ENCODE measurements at regions not wholly inside any gene's neighbourhood (a gene's known extent, or its start where the extent isn't known, plus 50 kb on each side); places are given as distances from the start of the nearest gene placed in this dataset.

DNA sequence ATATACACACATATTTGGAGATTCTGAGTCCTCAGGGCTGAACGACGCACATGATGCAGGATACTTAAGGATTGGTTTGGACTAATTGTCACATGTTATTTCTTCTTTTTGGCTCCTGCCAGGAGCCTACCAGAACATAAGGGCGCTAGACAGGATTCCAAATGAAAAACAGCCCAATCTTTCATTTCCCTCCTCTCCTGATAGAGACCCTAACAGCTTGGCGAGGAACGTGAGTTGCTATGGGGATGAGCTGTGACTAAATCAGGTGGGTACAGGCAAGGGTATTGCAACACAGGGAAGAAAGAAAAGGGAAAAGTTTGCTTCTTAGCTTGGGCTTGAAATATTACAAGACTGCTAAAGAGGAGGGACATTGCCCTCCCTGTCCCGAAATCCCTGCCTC is 109.9 kb downstream of the AIPL1 start:
- no peak for DNase-seq (ENCODE audit: low read depth in 3 of 3)

DNA sequence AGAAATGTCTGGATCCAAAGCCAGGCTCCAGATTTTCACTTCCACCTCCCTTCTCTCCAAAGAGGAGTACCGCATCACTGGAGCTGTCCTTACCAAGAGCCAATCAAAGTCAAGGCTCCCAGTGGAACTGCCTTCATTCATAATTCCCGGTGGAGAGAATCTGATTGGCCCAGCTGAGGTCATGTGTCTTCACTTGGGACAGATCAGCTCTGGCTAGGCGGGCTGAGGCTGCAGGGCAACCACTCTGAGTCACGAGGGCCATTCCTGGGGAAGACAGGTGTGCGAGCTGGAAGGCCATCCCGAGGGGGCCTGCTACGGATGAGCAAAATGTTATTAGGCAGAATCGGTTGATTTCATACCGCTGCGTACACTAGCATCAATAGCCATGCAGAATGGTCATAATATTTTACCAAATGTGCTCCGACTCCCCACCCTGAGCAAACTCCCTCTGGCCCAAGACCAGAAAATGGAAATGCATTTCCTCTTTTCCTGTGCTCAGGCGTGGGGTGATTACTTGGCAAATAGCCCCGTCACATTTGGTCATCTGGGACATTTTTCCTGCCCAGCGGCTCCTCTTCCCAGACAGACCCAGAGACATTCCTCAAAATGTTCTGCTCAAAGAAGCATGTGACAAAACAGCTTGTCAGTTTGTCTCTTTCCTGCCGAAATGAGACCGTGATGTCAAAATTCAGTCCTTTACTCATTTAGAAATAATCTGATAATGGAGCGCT is 111.1 kb downstream of the AIPL1 start:
- DNase-seq (ENCODE audit: low read depth in 3 of 3) = no peak

DNA sequence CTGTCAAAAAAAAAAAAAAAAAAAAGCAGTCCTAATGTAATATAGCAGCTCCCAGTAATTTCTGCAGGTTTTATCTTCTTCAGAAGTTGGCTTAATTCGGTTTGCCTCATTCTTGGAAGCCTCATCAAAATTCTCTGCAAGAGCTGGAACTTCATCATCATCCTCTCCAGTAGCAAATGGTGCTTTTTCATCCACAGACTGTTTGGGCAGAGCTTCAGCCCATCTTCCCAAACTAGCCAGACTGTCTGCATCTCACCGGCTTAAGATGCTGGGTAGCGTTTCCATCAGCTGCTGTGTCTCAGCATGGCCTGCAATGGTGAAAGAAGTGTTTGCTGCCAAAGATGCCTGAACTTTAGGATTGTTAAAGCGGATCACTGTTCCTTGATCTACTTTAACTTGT is 112.6 kb downstream of the AIPL1 start:
- no peak for DNase-seq (ENCODE audit: low read depth in 3 of 3)

DNA sequence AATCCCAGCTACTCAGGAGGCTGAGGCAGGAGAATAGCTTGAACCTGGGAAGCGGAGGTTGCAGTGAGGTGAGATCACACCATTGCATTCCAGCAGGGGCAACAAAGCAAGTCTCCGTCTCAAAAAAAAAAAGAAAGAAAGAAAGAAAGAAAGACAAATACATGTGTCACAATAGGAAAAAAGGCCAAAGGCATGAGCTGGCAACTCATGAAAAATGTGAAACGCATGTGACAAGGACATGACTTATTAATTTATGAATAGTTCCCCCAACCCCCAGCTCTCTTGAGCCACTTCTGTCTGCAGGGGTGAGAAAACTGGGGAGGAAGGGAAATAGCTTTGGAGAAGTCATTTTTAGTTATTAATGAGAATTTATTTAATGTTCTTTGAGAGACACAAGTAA is 120.6 kb downstream of the AIPL1 start:
- DNase-seq (ENCODE audit: low read depth in 3 of 3) = no peak

DNA sequence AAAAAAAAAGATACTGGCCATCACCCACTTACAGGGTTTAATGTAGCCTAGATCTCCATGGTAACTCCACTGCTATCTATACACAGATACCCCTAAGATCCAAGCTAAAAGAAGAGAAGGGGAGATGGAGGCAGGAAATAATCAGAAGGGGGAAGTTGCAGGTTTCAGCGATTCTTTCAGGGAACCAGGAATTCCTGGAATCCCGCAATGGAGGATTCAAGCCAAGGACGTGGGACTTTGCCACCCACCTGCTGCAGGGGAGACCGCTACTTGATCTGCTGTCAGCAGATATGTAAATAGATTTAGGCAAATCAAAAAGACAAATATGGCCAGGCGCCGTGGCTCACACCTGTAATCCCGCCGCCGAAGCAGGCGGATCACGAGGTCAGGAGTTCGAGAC is 121.1 kb downstream of the AIPL1 start:
- DNase-seq (ENCODE audit: low read depth in 3 of 3) = no peak

DNA sequence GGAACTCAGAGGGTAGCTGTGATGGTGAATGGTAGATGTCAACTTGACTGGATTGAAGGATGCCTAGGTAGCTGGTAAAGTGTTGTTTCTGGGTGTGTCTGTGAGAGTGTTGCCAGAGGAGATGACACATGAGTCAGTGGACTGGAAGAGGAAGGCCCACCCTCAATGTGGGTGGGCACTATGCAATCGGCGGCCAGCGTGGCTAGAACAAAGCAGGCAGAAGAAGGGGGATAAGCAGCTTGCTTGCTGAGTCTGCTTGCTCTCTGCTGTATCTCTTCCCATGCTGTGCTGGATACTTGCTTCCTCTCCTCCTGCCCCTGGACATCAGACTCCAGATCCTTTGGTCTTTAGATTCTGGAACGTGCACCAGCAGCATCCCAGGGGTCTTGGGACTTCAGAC is 128.1 kb downstream of the AIPL1 start:
- no peak for DNase-seq (ENCODE audit: low read depth in 3 of 3)

DNA sequence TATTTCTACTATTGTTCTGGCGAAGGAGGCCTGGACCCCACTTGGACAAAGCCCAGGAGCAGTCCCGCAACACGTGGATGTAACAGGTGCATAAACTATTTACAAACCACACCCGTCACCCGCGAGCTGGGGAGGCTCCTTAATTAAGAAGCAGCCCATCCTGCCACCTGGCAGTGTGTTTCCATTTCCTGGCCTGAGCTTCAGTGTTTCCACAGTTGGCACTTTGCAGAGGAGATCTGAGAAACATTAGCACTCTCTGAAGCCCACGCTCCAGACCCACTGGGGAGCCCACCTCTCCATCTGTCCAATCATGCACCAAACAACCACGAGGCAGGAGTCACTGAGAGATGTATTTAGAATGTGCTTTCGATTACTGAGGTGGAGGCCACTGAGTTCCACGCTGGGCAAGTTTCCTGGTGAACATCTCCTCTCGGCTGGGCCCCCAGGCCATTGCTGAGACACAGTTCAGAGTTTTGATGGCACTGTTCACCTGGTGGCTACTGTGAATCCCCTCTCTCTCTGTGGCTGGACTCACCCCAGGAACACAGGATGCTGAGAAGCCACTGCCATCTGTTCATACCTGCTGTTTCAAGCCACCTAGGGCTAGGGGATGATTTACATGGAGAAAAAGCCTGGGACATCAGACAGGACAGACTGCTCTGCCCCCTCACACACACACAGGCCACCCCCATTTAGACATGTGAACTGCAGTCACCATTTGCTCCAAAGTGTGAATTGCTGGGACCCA is 129.1 kb downstream of the AIPL1 start:
- DNase-seq (ENCODE audit: low read depth in 3 of 3) = no peak

DNA sequence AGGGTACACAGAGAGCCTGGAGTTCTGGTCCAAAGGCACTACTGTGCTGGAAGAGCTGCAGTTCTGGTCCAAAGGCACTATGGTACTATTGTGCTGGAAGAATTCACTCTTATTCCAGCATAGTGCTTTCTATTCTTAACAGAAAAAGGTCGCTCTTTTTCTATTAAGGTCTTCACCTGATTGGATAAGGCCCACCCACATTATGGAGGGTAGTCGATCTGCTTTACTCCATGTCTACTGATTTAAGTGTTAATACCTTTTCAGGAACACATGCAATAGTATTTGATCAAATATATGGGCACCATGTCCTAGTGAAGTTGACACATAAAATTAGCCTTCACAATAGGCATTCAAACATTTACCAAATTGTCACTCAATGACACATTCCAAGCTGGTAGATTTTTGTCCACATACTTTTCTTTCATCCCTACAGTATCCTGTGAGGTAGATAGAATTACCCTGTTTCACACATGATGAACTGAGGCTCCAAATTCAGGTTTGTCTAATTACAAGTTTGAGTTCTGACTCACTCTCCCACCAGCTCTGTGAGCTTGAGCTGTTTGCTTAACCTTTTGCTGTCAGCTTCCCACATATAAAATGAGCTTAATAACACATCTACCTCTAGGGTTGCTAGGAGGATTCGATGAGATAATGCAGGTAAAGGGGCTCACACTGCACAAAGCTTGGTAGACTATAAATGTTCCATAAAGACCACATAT is 129.9 kb downstream of the AIPL1 start:
- no peak for DNase-seq (ENCODE audit: low read depth in 3 of 3)

DNA sequence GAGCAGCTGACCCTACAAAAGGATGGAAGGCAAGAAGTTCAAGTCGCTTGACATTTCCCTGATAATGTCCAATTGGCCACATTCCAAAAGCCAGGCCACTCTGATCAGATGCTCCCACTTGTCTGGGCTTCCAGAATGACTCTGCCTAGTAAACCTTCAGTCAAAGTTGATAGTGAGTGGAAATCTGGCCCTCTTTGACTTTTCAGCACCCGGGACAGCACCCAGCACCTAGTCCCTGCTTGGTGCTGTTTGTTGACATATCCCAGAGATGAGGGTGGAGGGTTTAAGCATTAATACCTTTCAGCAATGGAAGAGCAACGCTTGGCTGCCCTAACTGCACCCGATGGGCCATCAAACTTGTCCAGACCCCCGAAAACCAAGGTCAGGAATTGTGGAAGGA is 131.3 kb downstream of the AIPL1 start:
- DNase-seq (ENCODE audit: low read depth in 3 of 3) = peak in 1 of 3 donors; percentile 2

DNA sequence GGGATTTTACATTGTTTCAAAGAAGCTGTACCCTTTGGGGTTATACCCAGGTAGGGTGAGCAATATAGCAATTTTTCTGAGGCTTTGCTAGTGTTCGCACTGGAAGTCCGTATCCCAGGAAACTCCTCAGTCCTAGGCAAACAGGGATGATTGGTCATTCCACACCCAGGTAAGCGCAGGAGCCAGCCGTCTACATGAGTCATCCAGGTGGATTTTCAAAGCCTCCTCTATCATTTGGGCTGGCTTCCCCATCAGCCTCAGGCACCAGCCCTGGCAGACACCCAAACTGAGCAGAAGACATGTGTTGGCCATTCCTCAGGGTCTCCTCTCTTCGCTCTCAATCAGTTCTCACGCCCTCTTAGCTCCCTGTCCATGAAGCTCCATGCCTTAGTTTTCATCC is 135.6 kb downstream of the AIPL1 start:
- DNase-seq (ENCODE audit: low read depth in 3 of 3) = no peak

DNA sequence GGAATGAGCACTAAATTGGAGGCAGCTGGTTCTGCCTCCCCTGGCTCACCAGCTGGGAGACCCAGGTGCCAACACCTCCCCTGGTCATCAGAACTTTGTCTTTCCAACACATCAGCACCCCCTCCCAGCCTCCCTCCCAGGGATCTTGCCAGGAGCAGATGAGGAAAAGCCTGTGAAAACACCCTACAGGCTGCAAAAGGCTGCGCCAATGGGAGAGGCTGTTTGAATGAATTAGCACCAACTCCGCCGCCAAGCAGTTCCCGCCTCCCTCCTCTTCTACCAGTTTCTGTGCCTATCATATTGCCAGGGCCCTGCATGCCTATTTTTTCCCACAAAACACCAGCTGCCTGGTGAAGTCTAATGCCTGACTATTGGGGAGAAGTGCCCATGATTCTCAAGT is 137.0 kb downstream of the AIPL1 start:
- DNase-seq (ENCODE audit: low read depth in 3 of 3) = no peak

DNA sequence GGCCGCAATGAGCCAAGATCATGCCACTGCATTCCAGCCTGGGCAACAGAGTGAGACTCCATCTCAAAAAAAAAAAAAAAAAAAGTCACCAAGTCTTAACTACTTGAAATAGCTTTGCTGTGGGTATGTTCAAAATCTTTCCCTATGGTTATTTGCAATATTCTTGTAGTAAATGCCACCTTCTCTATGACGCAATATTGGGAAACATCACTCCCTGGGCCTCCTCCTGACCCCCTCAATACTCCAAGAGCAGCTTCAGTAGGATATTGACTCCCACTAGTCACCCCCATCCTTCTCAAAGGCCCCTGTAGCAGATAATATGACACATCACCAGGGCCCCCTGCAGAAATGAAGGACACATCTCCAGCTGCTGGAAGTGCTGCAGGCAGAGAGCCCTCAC is 137.8 kb downstream of the AIPL1 start:
- no peak for DNase-seq (ENCODE audit: low read depth in 3 of 3)

DNA sequence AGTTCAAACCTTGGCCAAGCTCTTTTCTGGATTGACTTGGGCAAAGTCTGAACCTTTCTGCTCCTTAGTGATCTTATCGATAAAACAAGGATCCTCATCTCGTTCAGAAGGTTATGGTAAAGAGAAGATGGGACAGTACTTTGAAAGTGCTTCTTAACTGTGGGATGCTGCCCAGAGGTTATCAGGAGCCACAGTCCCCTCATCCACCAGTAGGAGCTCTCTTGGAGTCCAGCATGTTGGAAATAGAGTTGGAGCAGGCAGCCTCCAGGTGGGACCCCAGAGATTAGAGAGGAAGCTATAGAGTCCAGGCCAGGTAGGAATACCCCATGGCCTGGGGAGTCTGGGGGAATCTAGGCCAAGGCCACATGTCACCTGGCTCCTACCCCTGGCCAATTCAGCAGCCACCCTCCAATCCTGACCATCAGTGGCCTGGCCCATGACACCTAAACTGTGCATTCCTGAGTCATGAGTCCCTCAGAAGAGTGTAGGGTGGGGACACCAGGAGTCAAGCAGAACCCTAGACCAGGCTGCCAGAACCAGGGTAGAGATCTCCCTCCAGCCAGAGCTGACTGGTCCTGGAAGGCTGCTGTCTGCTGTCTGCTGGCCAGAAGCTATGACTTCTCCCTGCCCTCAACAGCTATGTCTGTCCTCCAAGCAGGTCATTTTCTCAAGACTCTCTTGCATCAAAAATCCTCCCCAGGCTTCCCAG is 144.3 kb downstream of the AIPL1 start:
- DNase-seq (ENCODE audit: low read depth in 3 of 3) = no peak

DNA sequence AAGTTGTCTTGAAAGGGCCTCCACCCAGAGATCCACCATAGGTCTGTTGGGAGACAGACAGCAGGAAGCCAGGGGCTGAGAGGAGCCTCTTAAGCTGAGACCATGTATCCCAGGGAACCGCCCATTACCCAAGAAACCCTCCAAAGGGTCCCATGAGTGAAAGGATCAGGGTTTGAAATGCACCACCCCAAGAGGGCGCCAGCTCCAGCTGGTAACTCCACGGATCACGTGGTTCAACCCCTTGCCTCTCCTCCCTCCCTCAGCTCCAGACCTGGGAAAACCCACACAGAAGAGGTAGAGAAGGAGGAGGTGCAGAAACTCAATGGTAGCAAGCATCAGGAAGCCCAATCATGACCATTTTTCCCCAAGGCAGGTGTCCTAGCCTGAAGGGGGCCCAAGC is 148.7 kb downstream of the AIPL1 start:
- no peak for DNase-seq (ENCODE audit: low read depth in 3 of 3)

DNA sequence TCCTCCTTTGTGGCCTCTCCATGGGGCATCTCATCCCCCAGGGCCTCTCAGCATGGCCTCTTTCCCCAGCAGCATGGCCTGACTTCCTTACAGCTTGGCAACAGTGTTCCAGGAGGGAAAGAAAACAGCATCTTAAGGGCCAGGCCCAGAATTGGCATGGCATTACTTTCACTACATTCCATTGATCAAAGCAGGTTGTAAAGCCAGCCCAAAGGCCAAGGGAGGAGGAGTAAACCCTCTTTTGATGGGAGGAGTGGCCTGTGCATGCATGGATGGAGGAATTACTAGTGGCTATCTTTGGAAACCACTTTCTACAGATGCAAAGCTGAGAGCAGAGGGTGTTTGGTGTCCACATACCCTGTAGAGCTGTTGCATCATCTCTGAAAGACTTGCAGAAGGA is 149.4 kb downstream of the AIPL1 start:
- no peak for DNase-seq (ENCODE audit: low read depth in 3 of 3)

DNA sequence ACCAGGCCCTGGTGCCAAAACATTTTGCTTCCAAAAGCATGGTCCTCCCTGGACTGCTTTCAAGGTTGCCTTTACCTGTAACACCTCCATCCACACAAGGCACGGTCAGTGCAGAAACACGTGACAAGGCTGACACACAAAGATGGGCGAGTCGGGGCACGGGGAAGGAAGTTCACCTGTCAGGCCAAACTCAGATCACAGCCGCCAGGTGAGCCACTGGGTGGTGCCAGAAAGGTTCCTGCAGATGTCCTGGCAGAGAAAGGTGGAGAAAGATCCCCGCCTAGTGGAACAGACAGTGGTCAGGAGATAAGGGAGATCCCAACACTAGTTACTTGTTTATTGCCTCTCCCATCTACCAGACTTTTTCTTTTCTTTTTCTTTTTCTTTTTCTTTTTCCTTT is 155.3 kb downstream of the AIPL1 start:
- DNase-seq (ENCODE audit: low read depth in 3 of 3) = no peak

DNA sequence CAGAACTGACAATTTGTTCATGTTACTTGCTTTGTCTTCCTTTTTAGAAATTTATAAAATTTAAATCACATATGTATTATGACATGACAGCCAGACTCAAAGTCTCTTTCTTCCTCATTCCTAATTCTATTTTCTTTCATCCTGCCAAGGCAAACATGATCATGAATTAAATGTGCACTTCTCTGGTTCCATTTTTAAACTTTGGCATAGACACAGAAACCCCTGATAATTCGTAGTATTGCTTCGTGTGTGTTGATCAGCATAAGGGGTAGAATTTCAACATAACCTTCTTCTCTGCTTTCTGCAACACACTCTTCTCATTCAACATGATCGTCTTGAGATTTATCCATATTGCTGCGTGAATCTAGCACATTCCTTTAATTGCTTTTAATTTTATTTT is 156.5 kb downstream of the AIPL1 start:
- no peak for DNase-seq (ENCODE audit: low read depth in 3 of 3)

DNA sequence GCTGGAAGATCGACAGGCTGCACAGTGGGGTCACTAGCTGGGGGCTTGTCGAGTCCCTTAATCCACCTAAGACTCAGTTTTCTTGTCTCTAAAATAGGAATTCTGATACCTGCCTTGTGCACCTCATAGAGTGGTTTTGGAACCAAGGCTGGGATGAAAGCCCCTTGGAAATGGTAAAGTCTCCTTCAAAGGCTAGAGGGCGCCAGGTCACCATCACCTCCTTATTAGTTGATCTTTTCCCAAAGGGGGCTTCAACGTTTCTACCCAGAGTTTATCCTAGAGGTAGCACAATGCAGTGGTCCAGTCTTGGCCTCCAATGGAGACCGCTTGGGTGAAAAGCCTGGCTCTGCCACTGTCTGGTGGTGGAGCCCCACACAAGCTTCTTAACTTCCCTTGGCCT is 158.2 kb downstream of the AIPL1 start:
- DNase-seq (ENCODE audit: low read depth in 3 of 3) = no peak

DNA sequence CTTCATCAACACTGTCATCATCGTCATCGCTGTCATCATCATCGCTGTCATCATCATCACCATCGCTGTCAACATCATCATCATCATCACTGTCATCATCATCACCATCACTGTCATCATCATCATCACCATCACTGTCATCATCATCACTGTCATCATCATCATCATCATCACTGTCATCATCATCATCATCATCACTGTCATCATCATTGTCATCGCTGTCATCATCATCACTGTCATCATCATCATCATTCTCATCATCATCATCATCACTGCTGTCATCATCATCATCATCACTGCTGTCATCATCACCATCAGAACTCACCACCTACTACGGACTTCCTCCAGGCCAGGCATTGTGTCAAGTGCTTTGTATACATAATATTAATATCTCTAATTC is 160.6 kb downstream of the AIPL1 start:
- DNase-seq (ENCODE audit: low read depth in 3 of 3) = no peak

DNA sequence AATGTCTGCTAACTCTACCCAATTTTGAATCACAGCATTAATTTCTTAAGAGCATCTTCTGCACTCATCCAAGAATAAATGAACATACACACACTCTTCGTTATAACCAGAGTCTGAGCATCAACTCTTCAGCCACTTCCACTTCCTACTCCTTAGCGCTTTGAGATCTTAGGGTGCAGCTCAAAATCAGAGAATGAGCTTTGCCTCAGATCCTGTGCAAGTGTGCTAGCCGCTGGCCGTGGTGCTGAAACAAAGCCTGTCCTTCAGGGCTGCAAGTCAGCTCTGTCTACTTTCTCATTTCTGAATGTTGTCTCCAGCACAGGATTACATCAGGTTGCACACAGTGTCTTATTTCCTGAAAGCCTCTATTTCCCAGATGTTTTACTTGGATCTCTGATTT is 165.4 kb downstream of the AIPL1 start:
- peak in 1 of 3 donors; percentile 3 for DNase-seq (ENCODE audit: low read depth in 3 of 3)

DNA sequence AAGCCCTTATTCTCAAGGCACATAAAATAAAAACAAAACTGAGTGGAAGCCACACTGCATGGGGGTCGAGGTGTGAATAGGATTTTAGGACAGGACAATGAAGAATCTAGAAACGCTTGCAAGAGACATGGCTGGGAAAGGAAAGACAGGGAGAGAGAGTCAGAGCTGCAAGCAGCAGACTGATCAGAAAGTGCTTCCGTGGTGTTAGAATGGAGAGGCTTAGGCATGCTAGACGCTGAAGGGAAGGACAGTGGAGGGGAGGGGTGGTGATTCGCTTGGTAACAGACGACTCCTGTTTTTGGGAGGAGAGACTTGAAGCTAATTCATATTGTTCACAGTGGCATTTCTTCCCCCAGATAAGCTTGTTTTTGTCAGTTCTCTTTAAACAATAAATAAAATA is 173.5 kb downstream of the AIPL1 start:
- DNase-seq (ENCODE audit: low read depth in 3 of 3) = no peak

DNA sequence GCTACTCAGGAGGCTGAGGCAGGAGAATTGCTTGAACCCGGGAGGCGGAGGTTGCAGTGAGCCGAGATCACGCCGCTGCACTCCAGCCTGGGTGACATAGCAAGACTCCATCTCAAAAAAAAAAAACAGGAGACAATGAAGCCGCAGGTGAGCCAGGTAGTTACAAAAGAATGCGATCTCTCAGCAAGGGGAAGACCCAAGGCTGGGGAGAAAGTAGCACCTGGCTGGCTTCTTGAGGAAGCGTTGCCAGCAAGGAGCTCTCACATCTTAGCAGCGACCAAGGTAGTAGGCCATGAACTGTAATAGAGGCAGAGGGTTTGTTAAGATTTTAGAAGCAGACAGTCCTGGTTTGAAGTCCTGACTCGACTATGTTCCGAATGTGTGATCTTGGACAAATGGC is 175.0 kb downstream of the AIPL1 start:
- no peak for DNase-seq (ENCODE audit: low read depth in 3 of 3)
